Activated naive CD4-positive, alpha-beta T cell treated with anti-CD3 and anti-CD28 coated beads, Interleukin-2, amount 50 U/mL, for 72 hours (primary cell): ENCODE measurements at regions not wholly inside any gene's neighbourhood (a gene's known extent, or its start where the extent isn't known, plus 50 kb on each side); places are given as distances from the start of the nearest gene placed in this dataset.
A peak's percentile ranks its signal among the peaks of the same experiment; 100 is the strongest.

Source experiments
- ATAC-seq, 2 donors: fragments of 150-1000 bp; cut with Tn5 transposase; 2 replicates each; pipeline ENCODE4 v1.10.0; 2021; ENCODE audit warnings: mild to moderate bottlenecking in 2 of 2, moderate library complexity in 2 of 2
- DNase-seq, 2 donors: peaks; one replicate each; pipeline ENCODE4 v3.0.0; 2021 to 2022; ENCODE audit warnings: low spot score in 2 of 2
- H3K27ac Mint-ChIP-seq, 2 donors: one replicate each; pipeline ENCODE4 v1.8.0; 2022; ENCODE audit warnings: mild to moderate bottlenecking in 2 of 2, mixed read lengths in 2 of 2
- H3K36me3 Mint-ChIP-seq, 2 donors: one replicate each; pipeline ENCODE4 v1.8.0; 2022; ENCODE audit warnings: mixed read lengths in 2 of 2
- H3K9me3 Mint-ChIP-seq, 2 donors: one replicate each; pipeline ENCODE4 v1.8.0; 2022; ENCODE audit warnings: mixed read lengths in 2 of 2

- H3K27ac Mint-ChIP-seq = no peak overlapping the region
- peaks cover 0 to 5% of the 10 kb centered on the region in 2 donors for H3K36me3 Mint-ChIP-seq
- ATAC-seq (no peak), DNase-seq (no peak)
- peaks cover 4 to 11% of the 10 kb centered on the region in 2 donors for H3K9me3 Mint-ChIP-seq
These were observed 88.4 kb upstream of the CLNK start for GRCh38 chr4:10773010-10773409.

DNA sequence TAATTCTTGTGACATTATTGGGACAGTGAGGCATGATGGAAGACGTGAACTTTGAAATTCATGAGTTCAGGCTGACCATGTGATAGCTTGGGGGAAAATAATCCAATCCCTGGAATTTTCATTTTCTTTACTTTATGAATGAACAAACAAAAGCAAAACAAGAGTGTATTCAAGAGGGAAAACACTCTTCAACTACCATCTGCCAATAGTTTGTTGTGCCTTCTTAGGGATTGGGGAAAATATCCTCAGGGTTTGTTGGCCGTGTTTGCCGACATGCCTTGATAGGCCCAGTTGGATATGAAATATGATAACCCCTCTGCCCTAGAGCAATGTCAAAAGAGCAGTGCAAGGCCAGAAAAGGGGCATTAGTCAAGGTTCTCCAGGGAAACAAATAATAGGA lies 80.8 kb upstream of the CLNK start:
- no peak for ATAC-seq
- Mint-ChIP-seq H3K9me3 (peaks cover 10 to 14% of the 10 kb centered on the region in 2 donors), H3K27ac (no peak overlapping the region), H3K36me3 (peaks cover 0 to 17% of the 10 kb centered on the region in 2 donors)
- no peak for DNase-seq

- peaks cover 0 to 17% of the 10 kb centered on the region in 2 donors for H3K36me3 Mint-ChIP-seq
- DNase-seq (no peak), ATAC-seq (no peak)
- H3K9me3 Mint-ChIP-seq = peaks cover 10 to 15% of the 10 kb centered on the region in 2 donors
- no peak overlapping the region for H3K27ac Mint-ChIP-seq
These were observed 78.0 kb upstream of the CLNK start for GRCh38 chr4:10762561-10762960.

DNA sequence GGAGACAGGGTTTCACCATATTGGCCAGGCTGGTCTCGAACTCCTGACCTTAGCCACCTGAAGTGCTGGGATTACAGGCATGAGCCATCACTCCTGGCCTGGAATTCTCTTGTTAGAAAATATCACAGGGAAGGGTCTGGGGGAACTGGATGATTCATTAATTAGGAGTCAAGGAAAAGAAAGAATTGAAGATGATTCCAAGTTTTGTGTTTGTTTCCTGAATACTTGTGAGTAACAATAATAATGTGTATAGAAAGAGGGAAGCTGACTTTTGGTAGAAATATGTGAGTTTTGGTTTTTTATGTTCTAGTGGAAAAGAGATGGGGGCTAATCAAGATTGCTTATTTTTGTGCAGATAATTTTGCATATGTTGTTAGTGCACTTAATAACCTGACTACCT lies 77.3 kb upstream of the CLNK start:
- ATAC-seq = no peak

GRCh38 chr4:10760086-10760485 lies 75.5 kb upstream of the CLNK start:
- ATAC-seq (no peak), DNase-seq (no peak)
- Mint-ChIP-seq H3K36me3 (peaks cover 0 to 17% of the 10 kb centered on the region in 2 donors), H3K27ac (no peak overlapping the region), H3K9me3 (peaks cover 10 to 15% of the 10 kb centered on the region in 2 donors)

More for the DNA sequence above, 77.3 kb upstream of the CLNK start:
- H3K36me3 Mint-ChIP-seq = peaks cover 0 to 17% of the 10 kb centered on the region in 2 donors
- no peak for DNase-seq
- H3K9me3 Mint-ChIP-seq = peaks cover 10 to 15% of the 10 kb centered on the region in 2 donors
- H3K27ac Mint-ChIP-seq = no peak overlapping the region

- no peak overlapping the region for H3K27ac Mint-ChIP-seq
- peaks cover 4 to 9% of the 10 kb centered on the region in 2 donors for H3K9me3 Mint-ChIP-seq
- ATAC-seq (no peak), DNase-seq (no peak)
- peaks cover 0 to 11% of the 10 kb centered on the region in 2 donors for H3K36me3 Mint-ChIP-seq
These were observed 74.3 kb upstream of the CLNK start for GRCh38 chr4:10758906-10759305.

DNA sequence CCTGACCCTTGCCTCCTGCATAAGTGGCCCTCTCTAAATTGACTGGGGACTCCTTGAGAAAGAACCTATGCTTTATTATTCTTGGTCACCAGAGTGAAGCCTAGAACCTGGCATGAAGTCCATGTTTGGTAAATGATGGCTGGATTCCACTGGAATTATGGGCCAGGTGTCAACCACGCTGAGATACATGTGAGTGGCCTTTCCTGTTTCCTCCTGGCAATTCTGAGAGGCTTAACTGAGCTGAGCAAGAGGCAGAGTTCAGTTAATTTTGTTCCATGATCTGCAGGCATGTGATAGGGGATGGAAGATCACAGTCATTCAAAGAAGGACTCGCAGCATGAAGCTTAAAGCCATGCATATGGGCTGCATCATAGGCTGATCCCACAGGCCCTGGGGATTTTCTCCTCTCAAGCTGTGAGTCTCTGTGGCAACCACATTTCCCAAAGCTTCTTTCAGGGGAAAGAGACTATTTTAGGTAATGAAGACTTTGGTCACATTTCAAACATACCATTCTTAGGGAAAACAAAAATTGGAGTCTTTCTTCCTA lies 69.4 kb upstream of the CLNK start:
- DNase-seq = no peak
- ATAC-seq = no peak
- Mint-ChIP-seq H3K27ac (no peak overlapping the region), H3K36me3 (no peaks in the 10 kb centered on the region), H3K9me3 (peaks cover 3% of the 10 kb centered on the region in 2 donors)

DNA sequence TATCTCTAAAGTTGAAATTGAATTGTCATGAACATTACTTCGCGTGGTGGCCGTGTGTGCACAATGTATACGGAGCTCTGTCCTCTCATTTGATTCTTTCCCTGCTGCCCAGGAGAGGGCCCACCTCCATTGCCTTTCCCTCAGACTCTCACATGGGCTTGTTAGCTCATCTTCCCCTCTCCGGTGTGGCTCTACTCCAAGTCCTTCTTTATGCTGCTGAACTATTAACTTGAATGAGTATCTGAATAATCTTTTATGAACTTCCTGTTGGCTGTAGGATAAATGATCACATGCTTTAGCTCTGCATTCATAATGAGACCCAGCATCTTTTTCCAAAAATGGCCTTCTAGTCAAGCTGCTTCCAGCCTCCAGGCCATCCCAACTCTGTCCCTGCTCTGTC lies 68.8 kb upstream of the CLNK start:
- DNase-seq (no peak), ATAC-seq (no peak)
- Mint-ChIP-seq H3K36me3 (no peaks in the 10 kb centered on the region), H3K27ac (no peak overlapping the region), H3K9me3 (peaks cover 6 to 8% of the 10 kb centered on the region in 2 donors)

- H3K27ac Mint-ChIP-seq = no peak overlapping the region
- no peak for ATAC-seq
- no peak for DNase-seq
- H3K9me3 Mint-ChIP-seq = peaks cover 6 to 8% of the 10 kb centered on the region in 2 donors
- no peaks in the 10 kb centered on the region for H3K36me3 Mint-ChIP-seq
These were observed 66.1 kb upstream of the CLNK start for GRCh38 chr4:10750714-10751113.

DNA sequence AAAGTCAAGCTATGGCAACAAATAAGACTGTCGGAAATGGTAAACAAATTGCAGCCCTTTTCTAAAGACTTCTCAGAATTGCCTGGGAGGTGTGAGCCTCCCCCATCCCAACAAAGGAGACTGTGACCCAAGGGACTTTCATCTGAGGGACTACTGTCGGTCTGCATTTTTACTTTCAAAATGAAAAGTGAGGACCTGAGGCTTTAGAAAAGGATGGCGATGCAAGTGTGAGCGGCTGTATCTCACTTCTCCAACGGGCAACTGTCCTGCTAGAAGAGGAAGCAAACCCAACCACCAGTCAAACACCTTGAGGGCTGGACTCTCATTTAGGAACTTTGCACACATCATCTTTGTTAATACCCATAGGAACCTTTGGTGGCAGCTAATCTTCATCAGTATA lies 62.6 kb upstream of the CLNK start:
- Mint-ChIP-seq H3K27ac (no peak overlapping the region), H3K9me3 (peaks cover 6 to 8% of the 10 kb centered on the region in 2 donors)
- ATAC-seq = no peak

GRCh38 chr4:10746371-10747171 lies 62.0 kb upstream of the CLNK start:
- Mint-ChIP-seq H3K27ac (no peak overlapping the region), H3K36me3 (no peaks in the 10 kb centered on the region), H3K9me3 (peaks cover 6 to 8% of the 10 kb centered on the region in 2 donors)
- ATAC-seq (no peak), DNase-seq (no peak)

More for the DNA sequence above, 62.6 kb upstream of the CLNK start:
- H3K36me3 Mint-ChIP-seq = no peaks in the 10 kb centered on the region
- no peak for DNase-seq

DNA sequence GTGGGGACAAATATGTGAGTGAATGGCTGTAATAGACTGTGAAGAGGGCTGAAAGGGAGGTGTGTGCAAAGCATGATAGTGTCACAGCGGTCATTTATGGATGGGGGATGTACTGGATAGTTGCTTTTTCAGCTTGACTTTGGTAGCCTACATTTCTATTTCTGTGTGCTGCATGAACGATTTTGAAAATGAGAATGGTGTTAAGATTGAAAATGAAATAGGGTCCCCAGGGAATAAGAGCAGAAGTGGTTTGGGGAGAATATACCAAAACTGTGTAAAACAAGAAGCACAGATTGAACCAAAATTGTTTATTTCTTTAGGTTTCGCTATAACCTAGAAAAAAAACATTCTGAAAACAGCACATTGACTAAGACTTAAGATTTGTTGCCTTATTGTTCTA lies 58.8 kb upstream of the CLNK start:
- Mint-ChIP-seq H3K27ac (no peak overlapping the region), H3K9me3 (no peaks in the 10 kb centered on the region), H3K36me3 (no peaks in the 10 kb centered on the region)
- no peak for DNase-seq
- ATAC-seq = no peak

GRCh38 chr4:10741961-10742699 lies 57.6 kb upstream of the CLNK start:
- H3K36me3 Mint-ChIP-seq = no peaks in the 10 kb centered on the region
- no peak overlapping the region for H3K27ac Mint-ChIP-seq
- no peaks in the 10 kb centered on the region for H3K9me3 Mint-ChIP-seq
- DNase-seq (no peak), ATAC-seq (peak in 1 of 2 donors; percentile 46)

DNA sequence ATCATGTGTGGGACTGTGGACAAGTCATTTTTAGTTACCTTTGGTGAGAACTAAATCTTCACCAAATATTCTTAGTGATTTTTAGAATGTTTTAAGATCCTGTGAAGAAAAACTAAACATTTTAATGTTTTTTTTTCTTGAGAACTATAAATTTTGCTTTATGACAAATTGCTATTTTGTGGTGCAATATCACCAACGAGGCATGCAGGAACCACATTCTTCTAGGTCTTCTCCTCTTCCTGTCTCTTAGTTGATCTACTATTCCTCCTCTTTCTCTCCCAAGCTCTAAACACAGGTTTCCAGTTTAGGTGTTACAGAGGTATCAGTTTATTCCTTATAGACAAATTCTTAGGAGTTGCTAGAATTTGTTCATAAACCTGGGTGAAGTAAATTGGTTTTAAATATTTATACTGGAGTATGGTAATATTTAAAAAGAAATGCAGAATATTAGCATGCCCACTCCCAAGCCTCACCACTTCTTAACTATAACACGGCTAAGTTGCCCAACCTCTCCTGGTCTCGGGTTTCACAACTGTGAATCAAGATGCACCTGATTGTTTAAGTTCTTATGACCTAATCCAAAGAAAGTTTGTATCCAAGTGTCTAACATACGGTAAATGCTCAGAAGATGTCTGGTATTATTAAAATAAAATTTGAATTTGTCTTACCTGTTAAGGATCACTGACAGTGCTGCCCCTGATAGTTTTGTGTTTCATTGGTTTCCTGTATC lies 56.5 kb upstream of the CLNK start:
- H3K27ac Mint-ChIP-seq = no peak overlapping the region
- ATAC-seq (no peak), DNase-seq (no peak)
- H3K36me3 Mint-ChIP-seq = peaks cover 0 to 7% of the 10 kb centered on the region in 2 donors
- H3K9me3 Mint-ChIP-seq = peaks cover 0 to 3% of the 10 kb centered on the region in 2 donors

GRCh38 chr4:10740251-10740650 lies 55.7 kb upstream of the CLNK start:
- Mint-ChIP-seq H3K27ac (no peak overlapping the region), H3K9me3 (peaks cover 0 to 3% of the 10 kb centered on the region in 2 donors), H3K36me3 (peaks cover 0 to 9% of the 10 kb centered on the region in 2 donors)
- no peak for DNase-seq
- ATAC-seq = no peak

DNA sequence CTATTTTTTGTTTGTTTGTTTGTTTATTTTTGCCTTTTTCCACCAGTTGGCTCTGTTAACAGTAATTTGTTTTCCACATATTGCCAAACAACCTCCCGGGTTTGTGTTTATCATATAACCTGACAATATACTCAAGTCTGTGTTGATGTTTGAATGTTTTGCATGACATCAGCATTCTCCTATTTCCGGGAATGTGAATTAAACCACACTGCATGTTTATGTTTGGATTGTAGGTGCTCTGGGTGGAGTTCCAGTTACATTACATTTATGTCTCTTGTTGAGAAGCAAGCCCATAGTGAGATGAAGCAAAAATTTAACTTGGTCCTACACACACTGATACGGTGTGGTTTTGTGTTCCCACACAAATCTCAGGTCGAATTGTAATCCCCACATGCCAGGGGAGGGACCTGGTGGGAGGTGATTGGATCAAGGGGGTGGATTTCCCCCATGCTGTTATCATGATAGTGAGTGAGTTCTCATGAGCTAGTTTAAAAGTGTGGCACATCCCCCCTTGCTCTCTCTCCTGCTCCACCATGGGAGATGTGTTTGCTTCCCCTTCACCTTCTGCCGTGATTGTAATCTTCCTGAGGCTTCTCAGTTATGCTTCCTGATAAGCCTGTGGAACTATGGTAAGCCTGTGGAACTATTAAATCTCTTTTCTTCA lies 54.4 kb upstream of the CLNK start:
- no peak overlapping the region for H3K27ac Mint-ChIP-seq
- peaks cover 0 to 9% of the 10 kb centered on the region in 2 donors for H3K36me3 Mint-ChIP-seq
- H3K9me3 Mint-ChIP-seq = peaks cover 0 to 3% of the 10 kb centered on the region in 2 donors
- no peak for DNase-seq
- no peak for ATAC-seq
